GM20000 (cell line): ENCODE measurements at regions not wholly inside any gene's neighbourhood (a gene's known extent, or its start where the extent isn't known, plus 50 kb on each side); places are given as distances from the start of the nearest gene placed in this dataset.
"Not testable (repeated sequence)": the region's sequence is repeated elsewhere in the genome, so short reads cannot be mapped to it uniquely, and the experiment has no call there.

Experiments used
- DNase-seq: peaks from one replicate; pipeline ENCODE4 v3.0.0; 2012; ENCODE audit warnings: low spot score
- TF ChIP-seq, protein P1 (sequence below): IDR thresholded peaks from 2 replicates; pipeline ENCODE4 v1.5.1; 2012; ENCODE audit warnings: mild to moderate bottlenecking, control low read depth; ENCODE audit errors: extremely low read depth, missing control alignments

DNA sequence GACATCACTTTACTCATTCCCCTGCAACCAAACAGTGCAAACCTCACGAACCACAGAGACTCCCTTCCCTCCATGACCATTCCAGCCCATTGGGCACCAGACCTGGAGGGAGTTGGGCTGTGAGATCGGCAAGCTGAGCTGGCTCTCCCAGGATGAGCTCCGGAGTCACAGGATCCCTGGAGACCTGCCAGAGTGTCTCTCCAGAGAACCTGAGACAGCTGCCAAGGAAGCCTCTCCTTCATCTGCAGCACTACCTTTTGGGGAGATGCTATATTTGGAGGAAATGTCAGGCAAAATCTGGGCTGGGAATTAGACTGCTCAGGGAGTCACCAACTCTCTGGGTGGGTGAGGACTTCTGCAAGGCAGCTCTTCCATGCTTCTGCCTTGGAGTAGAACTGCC, 417.4 kb downstream of the TNS1 start:
- TF ChIP-seq, protein P1, sequence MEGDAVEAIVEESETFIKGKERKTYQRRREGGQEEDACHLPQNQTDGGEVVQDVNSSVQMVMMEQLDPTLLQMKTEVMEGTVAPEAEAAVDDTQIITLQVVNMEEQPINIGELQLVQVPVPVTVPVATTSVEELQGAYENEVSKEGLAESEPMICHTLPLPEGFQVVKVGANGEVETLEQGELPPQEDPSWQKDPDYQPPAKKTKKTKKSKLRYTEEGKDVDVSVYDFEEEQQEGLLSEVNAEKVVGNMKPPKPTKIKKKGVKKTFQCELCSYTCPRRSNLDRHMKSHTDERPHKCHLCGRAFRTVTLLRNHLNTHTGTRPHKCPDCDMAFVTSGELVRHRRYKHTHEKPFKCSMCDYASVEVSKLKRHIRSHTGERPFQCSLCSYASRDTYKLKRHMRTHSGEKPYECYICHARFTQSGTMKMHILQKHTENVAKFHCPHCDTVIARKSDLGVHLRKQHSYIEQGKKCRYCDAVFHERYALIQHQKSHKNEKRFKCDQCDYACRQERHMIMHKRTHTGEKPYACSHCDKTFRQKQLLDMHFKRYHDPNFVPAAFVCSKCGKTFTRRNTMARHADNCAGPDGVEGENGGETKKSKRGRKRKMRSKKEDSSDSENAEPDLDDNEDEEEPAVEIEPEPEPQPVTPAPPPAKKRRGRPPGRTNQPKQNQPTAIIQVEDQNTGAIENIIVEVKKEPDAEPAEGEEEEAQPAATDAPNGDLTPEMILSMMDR: no peak
- DNase-seq: no peak

- DNase-seq: not testable (repeated sequence)
These were observed 422.4 kb downstream of the TNS1 start for GRCh38 chr2:217580407-217580806.

GRCh38 chr2:217573571-217573970, 429.2 kb downstream of the TNS1 start:
- TF ChIP-seq, protein P1: no peak
- no peak for DNase-seq

DNA sequence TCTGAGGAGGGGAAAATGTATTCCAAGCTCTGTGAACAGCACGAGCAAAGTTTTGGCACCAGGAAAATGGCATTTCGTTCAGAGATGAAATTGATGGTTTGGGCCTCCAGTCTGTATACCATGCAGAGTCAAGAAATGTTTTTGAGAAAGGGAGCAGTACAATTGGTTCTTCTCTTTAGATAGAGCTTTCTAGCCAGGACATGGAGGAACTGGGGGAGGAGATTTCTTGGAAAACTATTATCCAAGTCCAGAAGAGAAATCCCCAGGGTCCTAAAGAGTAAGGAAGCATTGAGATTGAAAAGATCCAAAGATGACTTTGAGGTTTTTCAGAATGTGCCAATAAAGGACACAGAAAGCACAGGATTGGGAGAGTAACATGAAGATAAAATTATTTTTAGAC, 432.4 kb downstream of the TNS1 start:
- no peak for DNase-seq
- TF ChIP-seq, protein P1: no peak

- no peak for DNase-seq
- TF ChIP-seq, protein P1: no peak
These were observed 434.4 kb downstream of the TNS1 start for GRCh38 chr2:217568289-217568971.

- DNase-seq: no peak
- TF ChIP-seq, protein P1: no peak
These were observed 439.2 kb downstream of the TNS1 start for GRCh38 chr2:217563565-217563964.

- DNase-seq: no peak
- TF ChIP-seq, protein P1: no peak
These were observed 439.8 kb downstream of the TNS1 start for GRCh38 chr2:217562871-217563480.

DNA sequence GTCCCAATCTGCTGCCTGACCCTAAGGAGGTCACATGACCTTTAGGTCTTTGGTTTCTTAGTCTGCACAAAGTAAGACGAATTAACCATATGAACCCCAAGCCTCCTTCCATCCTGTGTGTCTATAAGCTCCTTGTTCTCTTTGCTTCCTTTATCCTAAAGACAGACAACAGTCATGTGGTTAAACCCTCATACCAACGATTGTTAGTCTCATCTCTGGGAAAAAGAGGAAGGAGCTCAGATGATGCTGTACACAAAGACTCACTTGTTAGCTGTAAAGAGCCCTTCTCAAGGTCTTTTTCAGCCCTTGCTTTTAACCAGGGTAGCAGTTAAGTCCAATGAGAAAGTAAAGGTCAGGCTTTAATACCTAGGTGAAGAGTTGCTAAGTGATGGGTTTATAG, 443.7 kb downstream of the TNS1 start:
- no peak for DNase-seq
- TF ChIP-seq, protein P1: no peak
